Astrocyte of the cerebellum (primary cell): ENCODE measurements at regions not wholly inside any gene's neighbourhood (a gene's known extent, or its start where the extent isn't known, plus 50 kb on each side); places are given as distances from the start of the nearest gene placed in this dataset.

Source experiments
- DNase-seq: peaks from one replicate; pipeline ENCODE4 v3.0.0-alpha.2; 2011; ENCODE audit warnings: low read depth
- H3K4me3 ChIP-seq: 2 replicates; pipeline ENCODE4 v1.5.1; 2011; ENCODE audit warnings: mild to moderate bottlenecking, low read depth, low read length, moderate library complexity
- CTCF ChIP-seq: IDR thresholded peaks from 2 replicates; pipeline ENCODE4 v1.5.1; 2012; ENCODE audit warnings: low read length, low read depth, moderate library complexity, mild to moderate bottlenecking; ENCODE audit errors: missing control alignments
- in situ Hi-C: cut with HindIII; loops from 2 replicates; pipeline ENCODE4 v1.10.0; 2017; ENCODE audit warnings: low sequenced_read_pairs

GRCh38 chr22:25386538-25386884, 167.1 kb downstream of the CRYBB2 start:
- no peak overlapping the region for H3K4me3 ChIP-seq
- in situ Hi-C loops: no loop called here
- no peak for TF ChIP-seq CTCF
- no peak for DNase-seq

GRCh38 chr22:25388415-25388814, 169.0 kb downstream of the CRYBB2 start:
- no peak overlapping the region for H3K4me3 ChIP-seq
- TF ChIP-seq CTCF: no peak
- no peak for DNase-seq
- in situ Hi-C loops: no loop called here

GRCh38 chr22:25388866-25389540, 169.6 kb downstream of the CRYBB2 start:
- in situ Hi-C loops: no loop called here
- no peak for DNase-seq
- no peak for TF ChIP-seq CTCF
- H3K4me3 ChIP-seq: no peak overlapping the region

- in situ Hi-C loops: no loop called here
- no peak for DNase-seq
- H3K4me3 ChIP-seq: no peak overlapping the region
- TF ChIP-seq CTCF: no peak
Observed at GRCh38 chr22:25389541-25389919, 170.1 kb downstream of the CRYBB2 start.

GRCh38 chr22:25390297-25391240, 171.1 kb downstream of the CRYBB2 start:
- in situ Hi-C loops: no loop called here
- DNase-seq: no peak
- no peak overlapping the region for H3K4me3 ChIP-seq
- no peak for TF ChIP-seq CTCF

- TF ChIP-seq CTCF: no peak
- in situ Hi-C loops: no loop called here
- no peak for DNase-seq
Observed at GRCh38 chr22:25392584-25392983, 171.9 kb upstream of the GRK3 start.

More at GRCh38 chr22:25392584-25392983, 171.9 kb upstream of the GRK3 start:
- H3K4me3 ChIP-seq: no peak overlapping the region
